Esophagus muscularis mucosa (tissue), 3 donors: ENCODE measurements at regions not wholly inside any gene's neighbourhood (a gene's known extent, or its start where the extent isn't known, plus 50 kb on each side); places are given as distances from the start of the nearest gene placed in this dataset.

Experiments
- POLR2A ChIP-seq: fragments of 450-650 bp; IDR thresholded peaks from one replicate; pipeline ENCODE4 v1.6.1; 2017; ENCODE audit warnings: antibody characterized with exemption, moderate library complexity, mild to moderate bottlenecking, low read depth
- TF ChIP-seq, protein P1 (sequence below), 3 experiments: fragments of 200-600 bp in 2 of 3; fragments of 450-650 bp in 1 of 3; sonication (generic) in 2 of 3; IDR thresholded peaks; one replicate each; pipeline ENCODE4 v1.5.1; 2017 to 2019; ENCODE audit warnings: antibody characterized with exemption in 3 of 3, mild to moderate bottlenecking in 2 of 3, moderate library complexity in 1 of 3

DNA sequence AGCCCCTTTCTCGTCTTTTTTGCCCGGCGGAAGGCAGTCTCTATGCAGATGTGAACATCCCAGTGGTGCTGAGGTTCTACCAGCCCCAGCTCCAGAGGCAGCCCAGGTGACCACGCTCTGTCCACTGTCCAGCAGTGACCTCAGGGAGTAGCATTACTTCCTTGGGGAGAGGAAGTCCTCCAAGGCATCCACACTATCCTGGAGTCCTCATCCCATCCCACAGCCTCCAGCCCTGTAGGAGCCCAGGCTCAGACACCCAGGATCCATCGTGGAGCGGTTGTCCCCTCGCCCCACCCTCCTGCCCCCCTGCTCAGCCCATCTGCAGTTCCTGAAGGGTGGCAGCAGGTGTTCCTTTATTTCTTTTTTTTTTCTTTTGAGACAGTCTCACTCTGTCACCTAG lies 294.5 kb upstream of the IRX4 start:
- TF ChIP-seq, protein P1, sequence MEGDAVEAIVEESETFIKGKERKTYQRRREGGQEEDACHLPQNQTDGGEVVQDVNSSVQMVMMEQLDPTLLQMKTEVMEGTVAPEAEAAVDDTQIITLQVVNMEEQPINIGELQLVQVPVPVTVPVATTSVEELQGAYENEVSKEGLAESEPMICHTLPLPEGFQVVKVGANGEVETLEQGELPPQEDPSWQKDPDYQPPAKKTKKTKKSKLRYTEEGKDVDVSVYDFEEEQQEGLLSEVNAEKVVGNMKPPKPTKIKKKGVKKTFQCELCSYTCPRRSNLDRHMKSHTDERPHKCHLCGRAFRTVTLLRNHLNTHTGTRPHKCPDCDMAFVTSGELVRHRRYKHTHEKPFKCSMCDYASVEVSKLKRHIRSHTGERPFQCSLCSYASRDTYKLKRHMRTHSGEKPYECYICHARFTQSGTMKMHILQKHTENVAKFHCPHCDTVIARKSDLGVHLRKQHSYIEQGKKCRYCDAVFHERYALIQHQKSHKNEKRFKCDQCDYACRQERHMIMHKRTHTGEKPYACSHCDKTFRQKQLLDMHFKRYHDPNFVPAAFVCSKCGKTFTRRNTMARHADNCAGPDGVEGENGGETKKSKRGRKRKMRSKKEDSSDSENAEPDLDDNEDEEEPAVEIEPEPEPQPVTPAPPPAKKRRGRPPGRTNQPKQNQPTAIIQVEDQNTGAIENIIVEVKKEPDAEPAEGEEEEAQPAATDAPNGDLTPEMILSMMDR (IDR thresholded peaks at IDR 0.05) = no peak
- no peak for TF ChIP-seq POLR2A
